ENCODE measurements at regions not wholly inside any gene's neighbourhood (a gene's known extent, or its start where the extent isn't known, plus 50 kb on each side); places are given as distances from the start of the nearest gene placed in this dataset.
"Not testable (repeated sequence)": the region's sequence is repeated elsewhere in the genome, so short reads cannot be mapped to it uniquely, and the experiment has no call there.

GRCh38 chr7:81492910-81493309, 276.9 kb downstream of the HGF start:
- H3K4me3 ChIP-seq = no peak overlapping the region
- peaks cover 0 to 2% (median 0%) of the 10 kb centered on the region in 11 experiments; a peak in 1 of 22 replicates for H3K9me3 ChIP-seq (replicated peaks in 1 of 11)
- no peak for TF ChIP-seq Cebpa-rat (IDR thresholded peaks at IDR 0.05)
- no peaks in the 10 kb centered on the region for H4K20me1 ChIP-seq
- no peaks in the 10 kb centered on the region for H3K36me3 ChIP-seq
- H3K9ac ChIP-seq = no peak overlapping the region
- H3K4me1 ChIP-seq = peaks cover 0 to 4% (median 0%) of the 10 kb centered on the region in 10 experiments; a peak in 3 of 20 replicates
- H3K4me2 ChIP-seq = no peak overlapping the region
- no peaks in the 10 kb centered on the region for H3K27me3 ChIP-seq
- H3K27ac ChIP-seq = no peak overlapping the region

DNA sequence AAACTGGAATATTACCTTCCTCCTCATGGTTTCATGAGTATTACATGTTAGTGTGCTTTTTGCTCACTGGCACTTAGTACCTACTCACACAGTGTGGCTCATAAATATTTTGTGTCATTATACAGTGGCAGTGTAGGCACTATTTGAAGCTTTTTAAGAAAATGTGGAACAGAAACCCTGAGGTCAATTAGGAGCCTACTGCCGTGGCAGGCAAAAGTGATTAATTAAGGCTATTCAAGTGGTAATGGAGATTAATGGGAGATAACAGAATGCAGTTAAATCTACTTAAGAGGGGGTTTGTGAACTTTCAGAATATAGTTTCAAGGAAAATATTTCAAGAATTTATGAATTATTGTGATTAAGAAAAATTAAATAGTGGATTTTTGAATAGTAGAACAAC, 277.6 kb downstream of the HGF start:
- H3K4me1 ChIP-seq = peaks cover 0 to 11% (median 0%) of the 10 kb centered on the region in 10 experiments; a peak in 5 of 20 replicates
- H3K4me3 ChIP-seq = no peak overlapping the region
- H3K9me3 ChIP-seq (replicated peaks in 1 of 11) = peaks cover 0 to 9% (median 0%) of the 10 kb centered on the region in 11 experiments; a peak in 1 of 22 replicates
- H3K27ac ChIP-seq = no peak overlapping the region
- H3K9ac ChIP-seq = no peak overlapping the region
- H3K36me3 ChIP-seq = no peaks in the 10 kb centered on the region
- no peaks in the 10 kb centered on the region for H4K20me1 ChIP-seq
- no peak for TF ChIP-seq Cebpa-rat (IDR thresholded peaks at IDR 0.05)
- no peaks in the 10 kb centered on the region for H3K27me3 ChIP-seq
- H3K4me2 ChIP-seq = no peak overlapping the region

DNA sequence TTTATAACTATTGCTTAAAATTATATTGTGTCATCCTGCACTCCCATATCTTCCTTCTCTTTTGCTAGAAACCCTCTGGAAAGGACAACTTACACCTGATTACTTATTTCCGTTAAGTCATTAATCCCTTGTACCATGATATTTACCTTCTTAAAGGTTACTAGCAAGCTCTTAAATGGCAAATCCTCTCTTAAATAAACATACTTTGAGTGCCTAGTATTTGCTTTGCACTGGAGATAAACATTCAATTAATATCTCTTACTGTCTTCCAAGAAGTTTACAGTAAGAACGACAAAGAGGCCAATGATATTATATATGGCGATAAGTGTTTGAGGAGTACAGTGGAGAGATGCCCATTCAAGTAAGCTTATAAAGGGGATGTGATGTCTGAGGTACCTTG, 278.3 kb downstream of the HGF start:
- H3K9me3 ChIP-seq (replicated peaks in 1 of 11) = peaks cover 0 to 11% (median 0%) of the 10 kb centered on the region in 11 experiments; a peak in 1 of 22 replicates
- H3K9ac ChIP-seq = no peak overlapping the region
- TF ChIP-seq Cebpa-rat (IDR thresholded peaks at IDR 0.05) = no peak
- no peak overlapping the region for H3K4me2 ChIP-seq
- no peak overlapping the region for H3K4me3 ChIP-seq
- H3K27me3 ChIP-seq = no peaks in the 10 kb centered on the region
- no peaks in the 10 kb centered on the region for H3K36me3 ChIP-seq
- H3K27ac ChIP-seq = no peak overlapping the region
- H3K4me1 ChIP-seq = peaks cover 0 to 12% (median 0%) of the 10 kb centered on the region in 10 experiments; a peak in 5 of 20 replicates
- H4K20me1 ChIP-seq = no peaks in the 10 kb centered on the region

- Histone ChIP-seq H3K4me3 (no peak overlapping the region), H3K4me1 (peaks cover 0 to 12% (median 0%) of the 10 kb centered on the region in 10 experiments; a peak in 5 of 20 replicates), H3K36me3 (no peaks in the 10 kb centered on the region), H3K27ac (no peak overlapping the region), H4K20me1 (no peaks in the 10 kb centered on the region), H3K4me2 (no peak overlapping the region; a peak in 1 of 22 replicates), H3K9ac (no peak overlapping the region), H3K27me3 (no peaks in the 10 kb centered on the region), H3K9me3 (replicated peaks in 1 of 11) (peaks cover 0 to 11% (median 0%) of the 10 kb centered on the region in 11 experiments; a peak in 1 of 22 replicates)
- TF ChIP-seq Cebpa-rat (IDR thresholded peaks at IDR 0.05) = no peak
Observed at GRCh38 chr7:81488210-81488609, 281.6 kb downstream of the HGF start.

GRCh38 chr7:81487516-81487915, 282.3 kb downstream of the HGF start:
- H4K20me1 ChIP-seq = no peaks in the 10 kb centered on the region
- no peak for TF ChIP-seq Cebpa-rat (IDR thresholded peaks at IDR 0.05)
- no peak overlapping the region for H3K9ac ChIP-seq
- H3K27ac ChIP-seq = no peak overlapping the region
- H3K4me1 ChIP-seq = peaks cover 0 to 12% (median 0%) of the 10 kb centered on the region in 10 experiments; a peak in 5 of 20 replicates
- peaks cover 0 to 11% (median 0%) of the 10 kb centered on the region in 11 experiments; a peak in 1 of 22 replicates for H3K9me3 ChIP-seq (replicated peaks in 1 of 11)
- no peaks in the 10 kb centered on the region for H3K27me3 ChIP-seq
- H3K4me2 ChIP-seq = peak overlapping the region in 5 of 11 experiments; percentile 4 to 19 (median 10); a peak in 3 of 22 replicates
- H3K36me3 ChIP-seq = no peaks in the 10 kb centered on the region
- no peak overlapping the region for H3K4me3 ChIP-seq

DNA sequence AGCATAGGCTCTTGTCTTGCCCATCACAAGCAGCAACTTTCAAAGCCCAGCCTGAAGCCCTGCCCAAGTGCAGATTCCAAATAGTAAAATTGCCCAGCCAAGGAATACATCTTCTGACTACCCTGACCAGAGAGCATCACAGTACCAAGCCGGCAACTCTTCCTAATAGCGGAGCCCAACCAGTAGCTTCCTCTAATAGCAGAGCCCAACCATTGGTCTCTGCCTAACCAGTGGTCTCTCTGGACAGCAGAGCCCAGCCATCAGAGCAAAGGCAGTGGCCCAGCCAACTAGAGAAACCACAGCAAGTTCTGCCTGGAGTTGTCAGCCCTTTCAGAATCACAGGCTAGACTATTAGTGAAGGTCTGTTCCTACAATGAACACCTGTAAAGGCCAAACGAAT, 285.6 kb downstream of the HGF start:
- H3K4me2 ChIP-seq = no peak overlapping the region
- H3K9ac ChIP-seq = no peak overlapping the region
- H3K27ac ChIP-seq = no peak overlapping the region
- peaks cover 0 to 12% (median 0%) of the 10 kb centered on the region in 10 experiments; a peak in 5 of 20 replicates for H3K4me1 ChIP-seq
- peaks cover 0 to 11% (median 0%) of the 10 kb centered on the region in 11 experiments; a peak in 1 of 22 replicates for H3K9me3 ChIP-seq (replicated peaks in 1 of 11)
- no peaks in the 10 kb centered on the region for H3K36me3 ChIP-seq
- no peak for TF ChIP-seq Cebpa-rat (IDR thresholded peaks at IDR 0.05)
- H4K20me1 ChIP-seq = no peaks in the 10 kb centered on the region
- H3K4me3 ChIP-seq = no peak overlapping the region
- H3K27me3 ChIP-seq = no peaks in the 10 kb centered on the region

DNA sequence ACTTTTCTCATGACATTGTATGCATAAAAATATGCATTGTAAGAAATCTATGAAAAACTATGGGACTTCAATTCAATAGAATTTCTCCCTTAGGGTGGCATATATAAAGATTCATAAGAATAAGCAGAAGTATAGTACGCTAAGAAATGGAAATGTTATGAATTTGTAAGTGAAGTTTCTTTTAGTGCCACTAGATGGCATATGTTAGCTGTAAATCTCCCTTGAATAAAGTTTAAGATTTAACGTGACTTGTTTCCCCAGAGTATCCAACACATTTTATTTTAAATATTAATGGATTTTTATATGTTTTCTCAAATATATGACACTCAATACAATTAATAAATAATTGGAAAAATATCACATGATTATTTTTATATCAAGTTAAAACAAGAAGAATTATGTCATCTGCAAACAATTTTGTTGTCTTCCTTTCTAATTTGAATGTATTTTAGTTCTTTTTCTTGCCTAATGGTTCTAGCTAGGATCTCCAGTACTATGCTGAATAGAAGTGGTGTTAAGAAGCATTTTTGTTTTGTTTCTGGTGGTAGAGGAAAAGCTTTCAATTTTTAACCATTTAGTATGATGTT, 287.2 kb downstream of the HGF start:
- no peak for TF ChIP-seq Cebpa-rat (IDR thresholded peaks at IDR 0.05)
- Histone ChIP-seq H3K9ac (no peak overlapping the region), H3K4me3 (no peak overlapping the region), H3K27me3 (no peaks in the 10 kb centered on the region), H4K20me1 (no peaks in the 10 kb centered on the region), H3K27ac (no peak overlapping the region), H3K4me2 (no peak overlapping the region), H3K36me3 (no peaks in the 10 kb centered on the region), H3K4me1 (peaks cover 0 to 6% (median 0%) of the 10 kb centered on the region in 10 experiments; a peak in 5 of 20 replicates), H3K9me3 (replicated peaks in 1 of 11) (peaks cover 0 to 7% (median 0%) of the 10 kb centered on the region in 11 experiments; a peak in 1 of 22 replicates)

- no peak overlapping the region for H3K4me3 ChIP-seq
- no peaks in the 10 kb centered on the region for H4K20me1 ChIP-seq
- no peaks in the 10 kb centered on the region for H3K4me1 ChIP-seq
- no peaks in the 10 kb centered on the region for H3K9me3 ChIP-seq (replicated peaks in 1 of 11)
- H3K9ac ChIP-seq = no peak overlapping the region
- no peak overlapping the region for H3K4me2 ChIP-seq
- no peak for TF ChIP-seq Cebpa-rat (IDR thresholded peaks at IDR 0.05)
- no peak overlapping the region for H3K27ac ChIP-seq
- no peaks in the 10 kb centered on the region for H3K36me3 ChIP-seq
- no peaks in the 10 kb centered on the region for H3K27me3 ChIP-seq
Observed at GRCh38 chr7:81478664-81479063, 291.2 kb downstream of the HGF start.

- H3K4me3 ChIP-seq; H3K4me1 ChIP-seq; H4K20me1 ChIP-seq; H3K27ac ChIP-seq; H3K9me3 ChIP-seq (replicated peaks in 1 of 11); H3K36me3 ChIP-seq; H3K27me3 ChIP-seq; H3K4me2 ChIP-seq; H3K9ac ChIP-seq: not testable (repeated sequence)
Observed at GRCh38 chr7:81478201-81478600, 291.6 kb downstream of the HGF start.

GRCh38 chr7:81473236-81473635, 296.6 kb downstream of the HGF start:
- H3K9ac ChIP-seq = no peak overlapping the region
- no peaks in the 10 kb centered on the region for H4K20me1 ChIP-seq
- peaks cover 0 to 7% (median 0%) of the 10 kb centered on the region in 10 experiments; a peak in 4 of 20 replicates for H3K4me1 ChIP-seq
- TF ChIP-seq Cebpa-rat (IDR thresholded peaks at IDR 0.05) = no peak
- H3K27ac ChIP-seq = no peak overlapping the region
- H3K4me3 ChIP-seq = no peak overlapping the region
- no peaks in the 10 kb centered on the region for H3K36me3 ChIP-seq
- no peaks in the 10 kb centered on the region for H3K9me3 ChIP-seq (replicated peaks in 1 of 11)
- peak overlapping the region in 2 of 11 experiments; percentile 13 to 24; a peak in 2 of 22 replicates for H3K4me2 ChIP-seq
- no peaks in the 10 kb centered on the region for H3K27me3 ChIP-seq
